ENCODE measurements at regions not wholly inside any gene's neighbourhood (a gene's known extent, or its start where the extent isn't known, plus 50 kb on each side); places are given as distances from the start of the nearest gene placed in this dataset.

- CTCF ChIA-PET: no interaction called here
- ATAC-seq (no peak), DNase-seq (ENCODE audit: low read depth, low spot score) (no peak), FAIRE-seq (no peak)
- SMC1A ChIA-PET (ENCODE audit: uncharacterized antibody, unreplicated experiment): interaction anchor here (1.2 kb wide), 1 partner anchor 18 kb away, joined by 3 read pairs; no protein-coding TSS in a partner anchor
- Histone ChIP-seq H3K9ac (ENCODE audit: control insufficient read depth, insufficient read depth, low read length) (no peak overlapping the region), H3K27me3 (replicated peaks in 1 of 2; ENCODE audit: control insufficient read depth in 2 of 2, insufficient read depth in 2 of 2, low read length in 1 of 2) (no peaks in the 10 kb centered on the region), H4K20me1 (ENCODE audit: control insufficient read depth, insufficient read depth) (no peaks in the 10 kb centered on the region), H3K79me2 (ENCODE audit: control insufficient read depth, insufficient read depth, low read length) (no peaks in the 10 kb centered on the region), H3K36me3 (ENCODE audit: control insufficient read depth in 2 of 2, insufficient read depth in 2 of 2, low read length in 1 of 2) (no peaks in the 10 kb centered on the region), H3K4me1 (ENCODE audit: control insufficient read depth, insufficient read depth, low read length) (no peaks in the 10 kb centered on the region), H2AFZ (ENCODE audit: control insufficient read depth, low read depth, low read length) (no peak overlapping the region), H3K27ac (ENCODE audit: control insufficient read depth, insufficient read depth) (no peak overlapping the region), H3K4me2 (ENCODE audit: control insufficient read depth, insufficient read depth) (no peak overlapping the region), H3K9me3 (replicated peaks; ENCODE audit: control insufficient read depth, insufficient read depth, low read length) (no peaks in the 10 kb centered on the region), H3K4me3 (no peak overlapping the region)
- no TSS peak for BruUV-seq (replicated peaks)
- 52% methylated on average over 3 of the region's 3 CpGs for WGBS (ENCODE audit: insufficient coverage, insufficient replicate concordance, low lambda C conversion rate, missing lambda C conversion rate)
- in situ Hi-C loops (cut with MboI): no loop called here
- TF ChIP-seq MXI1 (IDR thresholded peaks at IDR 0.05; ENCODE audit: low read depth, low read length) (no peak), IKZF1 (conservative IDR thresholded peaks at IDR 0.05) (no peak), BHLHE40 (IDR thresholded peaks at IDR 0.05; ENCODE audit: borderline replicate concordance in 1 of 2, low read depth in 2 of 2, low read length in 1 of 2) (no peak), SKIL (IDR thresholded peaks at IDR 0.05; ENCODE audit: low read depth, poor library complexity, severe bottlenecking) (no peak)
- RAD21 ChIA-PET (ENCODE audit: unreplicated experiment): no interaction called here
- intact Hi-C loops (cut with micrococcal nuclease; ENCODE audit: unreplicated experiment): no loop called here
- POLR2A ChIA-PET: no interaction called here
These were observed 223.5 kb downstream of the GPD2 start for GRCh38 chr2:156659694-156660093.
